Neural progenitor cell (in vitro differentiated cells): ENCODE measurements at regions not wholly inside any gene's neighbourhood (a gene's known extent, or its start where the extent isn't known, plus 50 kb on each side); places are given as distances from the start of the nearest gene placed in this dataset.

Experiments
- DNase-seq: peaks from one replicate; pipeline ENCODE4 v3.0.0-alpha.2; 2016; ENCODE audit warnings: low spot score
- H2AFZ ChIP-seq: fragments of 200-600 bp; sonication (generic); replicated peaks from 2 replicates; pipeline ENCODE4 v1.6.1; 2016; ENCODE audit warnings: antibody characterized with exemption
- H3F3A ChIP-seq: fragments of 200-600 bp; sonication (generic); 2 replicates; pipeline ENCODE4 v1.6.1; 2016; ENCODE audit warnings: antibody characterized with exemption, low read depth
- H3K27ac ChIP-seq: fragments of 200-600 bp; sonication (generic); 2 replicates; pipeline ENCODE4 v1.5.1; 2016; ENCODE audit warnings: mild to moderate bottlenecking
- H3K27me3 ChIP-seq: fragments of 200-600 bp; sonication (generic); 2 replicates; pipeline ENCODE4 v1.6.1; 2016; ENCODE audit warnings: mild to moderate bottlenecking, moderate library complexity
- H3K36me3 ChIP-seq: fragments of 200-600 bp; sonication (generic); 2 replicates; pipeline ENCODE4 v1.5.1; 2016
- H3K4me1 ChIP-seq: fragments of 200-600 bp; sonication (generic); 2 replicates; pipeline ENCODE4 v1.6.1; 2016; ENCODE audit warnings: mixed run types
- H3K4me2 ChIP-seq: fragments of 200-600 bp; sonication (generic); 2 replicates; pipeline ENCODE4 v1.6.1; 2016
- H3K4me3 ChIP-seq: fragments of 200-600 bp; sonication (generic); 2 replicates; pipeline ENCODE4 v1.5.1; 2016
- H3K79me2 ChIP-seq: fragments of 200-600 bp; sonication (generic); 2 replicates; pipeline ENCODE4 v1.6.1; 2016; ENCODE audit warnings: low read depth
- H3K9ac ChIP-seq: fragments of 200-600 bp; sonication (generic); 2 replicates; pipeline ENCODE4 v1.6.1; 2016
- H3K9me3 ChIP-seq: fragments of 200-600 bp; sonication (generic); 2 replicates; pipeline ENCODE4 v1.5.1; 2016; ENCODE audit warnings: low read depth
- H4K20me1 ChIP-seq: fragments of 200-600 bp; sonication (generic); 2 replicates; pipeline ENCODE4 v1.6.1; 2016; ENCODE audit warnings: low read depth
- H3K27ac Mint-ChIP-seq: 3 replicates; pipeline ENCODE4 v1.8.0; 2021; ENCODE audit warnings: mixed read lengths
- H3K27me3 Mint-ChIP-seq: 2 replicates; pipeline ENCODE4 v1.8.0; 2022; ENCODE audit warnings: low read depth, mild to moderate bottlenecking, inconsistent platforms, moderate library complexity, mixed read lengths; ENCODE audit not compliant: insufficient read depth
- H3K36me3 Mint-ChIP-seq: 3 replicates; pipeline ENCODE4 v1.8.0; 2021; ENCODE audit warnings: mixed read lengths
- H3K4me1 Mint-ChIP-seq: 3 replicates; pipeline ENCODE4 v1.8.0; 2021; ENCODE audit warnings: mixed read lengths
- H3K4me3 Mint-ChIP-seq: 3 replicates; pipeline ENCODE4 v1.8.0; 2021; ENCODE audit warnings: mild to moderate bottlenecking, moderate library complexity, mixed read lengths
- H3K9me3 Mint-ChIP-seq: 3 replicates; pipeline ENCODE4 v1.8.0; 2020; ENCODE audit warnings: mixed read lengths
- EZH2 ChIP-seq: fragments of 200-600 bp; sonication (generic); IDR thresholded peaks from 2 replicates; pipeline ENCODE4 v1.6.1; 2017; ENCODE audit warnings: antibody characterized with exemption, mild to moderate bottlenecking, moderate library complexity
- EZH2phosphoT487 ChIP-seq: fragments of 200-600 bp; sonication (generic); IDR thresholded peaks from 2 replicates; pipeline ENCODE4 v1.6.1; 2017; ENCODE audit warnings: antibody characterized with exemption
- TF ChIP-seq, protein P1 (sequence below): fragments of 200-600 bp; sonication (generic); IDR thresholded peaks from 2 replicates; pipeline ENCODE4 v1.5.1; 2017; ENCODE audit warnings: antibody characterized with exemption, mild to moderate bottlenecking

DNA sequence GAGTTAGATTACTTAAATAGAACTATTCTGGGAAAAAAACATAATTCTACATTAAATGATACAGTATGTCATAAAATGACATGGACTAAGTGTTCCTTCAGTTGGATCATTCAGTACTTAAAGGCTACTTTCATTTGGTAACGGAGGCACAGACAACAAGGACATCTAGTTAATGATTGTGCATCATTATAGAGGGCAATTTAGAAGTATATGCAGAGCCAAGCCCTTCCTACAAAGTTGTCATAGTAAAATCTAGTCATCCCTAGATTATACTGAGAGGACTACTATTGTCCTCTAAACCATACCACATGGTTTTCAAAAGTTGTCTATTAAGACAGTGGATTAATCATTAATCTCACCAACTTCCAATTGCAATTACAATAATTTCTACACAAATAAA lies 53.9 kb upstream of the STXBP5 start:
- Histone ChIP-seq H3K4me2 (no peak overlapping the region), H3K4me1 (no peaks in the 10 kb centered on the region), H3K36me3 (no peaks in the 10 kb centered on the region), H3K27ac (no peak overlapping the region), H3K79me2 (no peaks in the 10 kb centered on the region), H3K9me3 (no peaks in the 10 kb centered on the region), H3F3A (no peaks in the 10 kb centered on the region), H3K9ac (no peak overlapping the region), H2AFZ (no peak overlapping the region), H3K4me3 (no peak overlapping the region), H4K20me1 (no peaks in the 10 kb centered on the region), H3K27me3 (no peaks in the 10 kb centered on the region)
- Mint-ChIP-seq H3K4me3 (no peak overlapping the region), H3K9me3 (no peaks in the 10 kb centered on the region), H3K27me3 (peaks cover 6% of the 10 kb centered on the region), H3K27ac (no peak overlapping the region), H3K4me1 (no peaks in the 10 kb centered on the region), H3K36me3 (no peaks in the 10 kb centered on the region)
- TF ChIP-seq, protein P1, sequence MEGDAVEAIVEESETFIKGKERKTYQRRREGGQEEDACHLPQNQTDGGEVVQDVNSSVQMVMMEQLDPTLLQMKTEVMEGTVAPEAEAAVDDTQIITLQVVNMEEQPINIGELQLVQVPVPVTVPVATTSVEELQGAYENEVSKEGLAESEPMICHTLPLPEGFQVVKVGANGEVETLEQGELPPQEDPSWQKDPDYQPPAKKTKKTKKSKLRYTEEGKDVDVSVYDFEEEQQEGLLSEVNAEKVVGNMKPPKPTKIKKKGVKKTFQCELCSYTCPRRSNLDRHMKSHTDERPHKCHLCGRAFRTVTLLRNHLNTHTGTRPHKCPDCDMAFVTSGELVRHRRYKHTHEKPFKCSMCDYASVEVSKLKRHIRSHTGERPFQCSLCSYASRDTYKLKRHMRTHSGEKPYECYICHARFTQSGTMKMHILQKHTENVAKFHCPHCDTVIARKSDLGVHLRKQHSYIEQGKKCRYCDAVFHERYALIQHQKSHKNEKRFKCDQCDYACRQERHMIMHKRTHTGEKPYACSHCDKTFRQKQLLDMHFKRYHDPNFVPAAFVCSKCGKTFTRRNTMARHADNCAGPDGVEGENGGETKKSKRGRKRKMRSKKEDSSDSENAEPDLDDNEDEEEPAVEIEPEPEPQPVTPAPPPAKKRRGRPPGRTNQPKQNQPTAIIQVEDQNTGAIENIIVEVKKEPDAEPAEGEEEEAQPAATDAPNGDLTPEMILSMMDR: no peak
- TF ChIP-seq EZH2 (no peak), EZH2phosphoT487 (no peak)
- DNase-seq: no peak
